TTC549 (cell line): ENCODE measurements at regions not wholly inside any gene's neighbourhood (a gene's known extent, or its start where the extent isn't known, plus 50 kb on each side); places are given as distances from the start of the nearest gene placed in this dataset.
"Not testable (repeated sequence)": the region's sequence is repeated elsewhere in the genome, so short reads cannot be mapped to it uniquely, and the experiment has no call there.

Experiments
- FAIRE-seq: peaks from 2 replicates; lab custom pipeline; 2012; peaks lifted over from hg19 to GRCh38; lab: Jason Lieb, UNC

DNA sequence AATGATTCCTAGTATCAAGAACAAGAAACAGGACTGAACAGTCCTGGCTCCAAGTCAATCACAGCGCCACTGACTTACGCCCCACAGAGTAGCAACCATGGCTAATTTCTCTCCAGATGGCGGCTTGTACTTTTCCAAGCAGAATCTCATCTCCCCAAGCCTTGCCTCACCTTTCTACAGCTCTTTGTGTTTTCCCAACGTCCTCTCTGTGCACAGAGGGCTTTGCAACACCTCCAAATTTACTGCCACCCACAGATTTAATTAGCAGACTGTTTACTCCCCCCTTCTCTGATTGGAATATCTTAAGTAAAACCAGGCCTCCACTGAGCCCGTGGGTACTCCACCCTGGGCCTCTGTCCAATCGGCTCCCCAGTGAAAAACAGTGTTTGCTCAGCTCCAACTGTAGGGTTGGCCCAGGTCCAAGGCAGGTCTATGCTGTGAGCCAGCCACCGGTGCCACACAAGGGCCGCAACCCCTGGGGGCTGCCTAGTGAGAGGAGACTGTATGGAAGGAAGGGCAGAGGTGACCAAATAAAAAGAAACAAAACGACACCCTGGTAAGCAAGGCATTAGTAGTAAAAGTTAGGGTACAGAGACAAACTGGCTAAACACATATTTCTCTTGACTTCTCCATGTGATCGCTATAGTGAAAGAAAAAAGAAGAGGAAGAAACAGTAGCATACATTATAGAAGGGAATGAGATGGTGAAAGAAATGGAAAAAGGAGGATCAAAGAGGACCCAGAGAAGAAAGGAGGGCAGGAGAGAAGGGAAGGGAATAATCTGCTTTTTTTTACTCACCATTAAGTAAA lies 128.4 kb upstream of the SOD1 start:
- FAIRE-seq: no peak

DNA sequence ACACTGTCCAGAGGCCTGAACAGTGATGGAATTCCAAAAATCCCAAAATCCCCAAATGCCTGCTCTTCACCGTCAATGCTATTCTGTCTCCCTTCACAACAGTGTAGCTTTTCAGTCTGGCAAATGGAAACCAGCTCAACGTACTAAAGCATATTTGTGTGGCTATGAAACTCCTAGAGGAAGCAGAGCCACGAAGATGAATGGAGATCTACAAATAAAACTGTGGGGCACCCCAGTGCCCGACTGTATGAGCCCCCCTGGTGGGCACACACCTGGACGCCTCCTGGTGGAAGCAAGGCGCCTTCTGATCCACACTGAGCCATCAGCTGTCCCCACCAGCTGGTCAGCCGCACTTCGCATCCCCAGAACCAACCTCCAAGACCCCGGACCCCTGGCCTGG lies 129.1 kb upstream of the SOD1 start:
- no peak for FAIRE-seq

DNA sequence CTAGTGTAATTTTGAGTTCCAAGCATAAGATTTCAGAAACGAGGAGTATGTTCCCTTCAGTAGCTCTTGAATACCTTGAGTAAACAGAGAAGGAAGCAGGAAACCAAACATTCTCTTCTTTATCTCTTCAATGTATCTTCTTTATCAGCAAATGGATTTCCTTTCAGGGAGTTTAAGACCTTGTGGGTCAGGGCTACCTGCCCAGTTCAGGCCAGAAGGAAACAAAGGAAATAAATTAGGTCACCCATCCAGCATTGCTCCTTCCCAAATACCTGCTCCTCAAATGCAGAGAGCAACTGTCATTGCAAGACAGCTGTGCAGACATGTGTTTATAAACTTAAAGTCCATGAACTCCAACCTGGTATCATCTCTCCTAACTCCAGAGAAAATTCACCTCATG lies 130.1 kb upstream of the SOD1 start:
- FAIRE-seq: no peak

DNA sequence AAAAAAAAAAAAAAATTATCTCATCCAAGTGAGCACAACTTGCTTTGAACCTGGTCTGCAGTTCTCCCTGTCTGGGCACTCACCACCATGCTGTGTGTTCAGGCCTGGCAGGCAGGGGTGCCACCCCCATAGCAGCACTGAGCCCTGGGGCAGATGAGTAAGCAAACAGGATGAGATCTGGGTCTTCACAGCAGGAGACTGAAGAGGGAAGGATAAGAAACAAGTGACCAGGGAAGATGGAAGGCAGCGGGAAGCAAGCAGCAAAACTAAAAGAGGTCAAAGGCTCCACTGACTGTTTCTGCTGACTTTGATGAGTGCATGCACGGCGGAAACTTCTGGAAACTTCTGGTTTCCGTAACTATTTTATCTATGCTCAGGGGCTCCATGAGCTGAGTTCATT lies 133.5 kb upstream of the SOD1 start:
- FAIRE-seq: no peak

DNA sequence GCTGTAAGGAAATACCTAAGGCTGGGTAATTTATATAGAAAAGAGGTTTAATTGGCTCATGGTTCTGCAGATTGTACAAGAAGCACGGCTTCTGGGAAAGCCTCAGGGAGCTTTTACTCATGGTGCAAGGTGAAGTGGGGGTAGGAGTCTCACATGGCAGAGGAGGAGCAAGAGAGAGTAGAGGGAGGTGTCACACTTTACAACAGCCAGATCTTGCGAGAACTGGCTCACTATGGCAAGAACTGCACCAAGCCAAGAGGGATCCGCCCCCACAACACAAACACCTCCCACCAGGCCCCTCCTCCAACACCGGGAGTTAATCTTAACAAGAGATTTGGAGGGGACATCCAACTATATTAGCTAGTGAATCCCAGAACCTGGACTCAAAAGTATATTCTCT lies 135.4 kb upstream of the SOD1 start:
- no peak for FAIRE-seq

DNA sequence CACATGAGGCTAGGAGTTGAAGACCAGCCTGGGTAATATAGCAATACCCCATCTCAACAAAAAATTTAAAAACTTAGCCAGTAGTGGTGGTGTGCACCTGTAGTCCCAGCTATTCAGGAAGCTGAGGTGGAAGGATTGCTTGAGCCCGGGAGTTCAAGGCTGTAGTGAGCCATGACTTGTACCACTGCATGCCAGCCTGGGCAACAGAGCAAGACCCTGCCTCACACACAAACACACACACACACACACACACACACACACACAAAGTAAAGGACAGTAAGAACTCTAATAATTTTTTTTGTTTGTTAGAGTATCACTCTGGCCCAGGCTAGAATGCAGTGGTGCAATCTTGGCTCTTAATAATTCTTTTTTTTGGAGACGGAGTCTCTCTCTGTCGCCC lies 138.0 kb upstream of the SOD1 start:
- no peak for FAIRE-seq

DNA sequence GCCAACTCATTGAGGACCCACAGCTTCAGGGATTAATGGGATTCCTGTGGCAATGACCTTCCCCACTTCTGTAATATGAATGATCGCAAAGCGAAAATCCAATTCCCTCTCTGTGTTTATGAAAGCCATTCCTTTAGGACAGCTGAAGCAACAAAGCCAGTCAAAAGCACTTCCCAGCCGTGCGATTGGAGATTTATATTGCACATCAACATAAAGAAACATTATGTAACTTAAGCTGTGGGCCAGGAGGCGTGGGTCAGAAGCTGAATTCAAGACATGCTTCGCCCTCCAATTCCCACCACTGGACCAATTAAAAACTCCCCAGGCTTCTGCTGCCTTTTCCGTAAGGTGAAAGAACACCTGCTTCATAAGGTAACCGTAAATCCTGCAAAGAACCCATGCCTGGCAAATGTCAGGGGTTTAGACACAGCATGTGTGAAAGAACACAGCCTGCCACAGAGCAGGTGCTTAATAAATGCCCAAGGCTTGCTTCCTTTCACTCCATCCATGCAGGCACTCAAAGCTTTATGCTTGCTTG lies 138.9 kb upstream of the SOD1 start:
- no peak for FAIRE-seq

DNA sequence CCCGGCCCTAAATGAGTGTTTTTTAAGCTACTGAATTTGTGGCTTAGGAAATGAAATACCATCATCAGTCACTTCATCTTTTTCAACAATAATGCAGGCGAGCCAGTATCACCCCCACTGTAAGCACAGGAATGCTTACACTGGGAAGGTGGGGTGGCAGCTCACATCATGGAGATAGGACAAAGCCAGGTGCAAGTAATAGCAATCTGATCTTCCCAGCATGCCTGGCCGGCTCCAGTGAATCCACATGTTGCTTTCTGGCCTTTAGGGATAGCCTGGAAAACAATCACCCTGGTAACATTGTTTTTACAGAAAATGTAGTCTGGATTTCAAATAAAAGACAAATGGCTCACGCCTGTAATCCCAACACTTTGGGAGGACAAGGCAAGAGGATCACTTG lies 140.9 kb upstream of the SOD1 start:
- FAIRE-seq: no peak

DNA sequence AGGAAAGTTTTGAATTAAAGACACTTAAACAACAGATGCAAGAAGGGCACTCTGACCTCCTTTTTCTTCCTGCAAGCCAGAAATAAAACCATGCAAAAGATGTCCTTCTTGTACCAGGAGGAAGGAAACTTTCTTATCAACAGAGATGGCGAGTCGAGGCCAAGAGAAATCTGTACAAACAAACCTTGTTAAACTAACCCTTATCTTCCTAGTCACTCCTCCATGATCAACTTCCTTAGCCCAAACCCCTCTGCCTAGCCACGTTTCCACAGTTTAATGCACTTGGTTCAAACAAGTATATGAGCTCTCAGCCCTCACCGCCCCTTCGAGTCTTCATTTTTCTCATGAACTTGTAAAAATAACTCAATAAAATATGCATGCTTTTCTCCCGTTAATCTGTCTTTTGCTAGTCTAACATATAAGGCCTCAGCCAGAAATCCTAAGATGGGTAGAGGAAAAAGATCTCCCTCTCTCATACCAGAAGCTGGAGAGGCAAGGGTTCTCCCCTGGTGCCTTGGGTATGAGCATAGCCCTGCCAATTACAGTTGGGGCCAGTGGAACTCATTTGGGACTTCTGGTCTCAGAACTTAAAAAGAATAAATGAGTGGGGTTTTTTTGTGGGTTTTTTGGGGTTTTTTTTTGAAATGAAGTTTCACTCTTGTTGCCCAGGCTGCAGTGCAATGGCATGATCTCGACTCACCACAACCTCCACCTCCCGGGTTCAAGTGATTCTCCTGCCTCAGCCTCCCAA lies 141.7 kb upstream of the SOD1 start:
- no peak for FAIRE-seq

DNA sequence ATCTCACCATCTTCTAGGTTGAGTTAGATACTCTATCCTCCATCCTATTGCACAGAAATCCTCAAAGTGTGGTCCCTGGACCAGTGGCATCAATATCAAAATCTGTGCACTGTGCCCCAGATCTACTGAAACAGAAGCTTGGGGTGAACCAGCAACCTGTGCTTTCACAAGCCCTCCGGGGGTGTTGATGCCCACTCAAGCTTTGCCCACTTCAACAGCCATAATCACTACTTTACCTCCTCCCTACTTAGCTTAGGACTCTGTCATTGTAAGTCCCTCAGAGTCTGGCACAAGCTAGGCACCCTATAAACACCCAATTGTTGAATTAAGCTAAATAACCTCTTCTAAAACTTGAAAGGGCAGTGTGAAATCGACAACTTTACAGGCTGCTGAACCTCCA lies 144.2 kb upstream of the SOD1 start:
- no peak for FAIRE-seq

DNA sequence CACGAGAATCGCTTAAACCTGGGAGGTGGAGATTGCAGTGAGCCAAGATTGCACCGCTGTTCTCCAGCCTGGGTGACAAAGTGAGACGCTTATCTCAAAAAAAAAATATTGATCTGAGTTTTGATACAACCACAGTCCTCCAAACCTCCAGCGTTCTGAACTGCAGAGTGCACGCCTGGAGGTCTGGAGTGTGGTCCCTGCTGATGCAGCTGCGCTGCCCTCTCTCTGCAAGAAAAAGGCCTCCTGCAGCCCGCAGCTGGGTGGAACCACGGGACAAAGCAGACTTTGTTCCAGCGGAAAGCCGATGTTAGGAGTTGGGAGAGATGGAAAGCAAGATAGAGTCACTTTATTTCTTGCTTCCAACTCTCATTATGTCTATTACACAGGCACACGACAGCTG lies 144.9 kb upstream of the SOD1 start:
- no peak for FAIRE-seq

DNA sequence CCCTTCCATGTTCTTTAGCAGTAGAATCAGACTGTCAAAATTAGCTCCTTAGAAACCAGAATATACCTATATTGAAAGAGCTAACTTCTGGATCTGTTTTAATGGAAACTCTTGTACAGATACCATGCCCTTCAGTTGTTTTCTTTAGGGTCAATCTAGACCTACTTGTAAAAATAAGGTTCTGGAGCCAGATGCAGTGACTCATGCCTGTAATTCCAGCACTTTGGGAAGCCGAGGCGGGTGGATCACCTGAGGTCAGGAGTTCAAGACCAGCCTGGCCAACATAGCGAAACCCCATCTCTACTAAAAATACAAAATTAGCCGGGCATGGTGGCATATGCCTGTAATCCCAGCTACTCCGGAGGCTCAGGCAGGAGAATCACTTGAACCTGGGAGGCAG lies 146.0 kb upstream of the SOD1 start:
- not testable (repeated sequence) for FAIRE-seq

DNA sequence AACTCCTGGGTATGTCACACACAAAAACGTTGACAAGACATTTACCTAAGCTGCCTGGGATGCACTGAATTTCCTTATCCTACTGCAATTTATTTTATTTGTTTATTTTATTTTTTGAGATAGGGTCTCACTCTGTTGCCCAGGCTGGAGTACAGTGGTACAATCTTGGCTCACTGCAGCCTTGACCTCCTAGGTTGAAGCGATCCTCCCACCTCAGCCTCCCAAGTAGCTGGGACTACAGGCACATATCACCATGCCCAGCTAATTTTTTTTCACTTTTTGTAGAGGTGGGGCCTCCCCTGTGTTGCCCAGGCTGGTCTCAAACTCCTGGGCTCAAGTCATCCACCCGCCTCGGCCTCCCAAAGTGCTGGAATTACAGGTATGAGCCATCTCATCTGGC lies 147.5 kb upstream of the SOD1 start:
- not testable (repeated sequence) for FAIRE-seq

DNA sequence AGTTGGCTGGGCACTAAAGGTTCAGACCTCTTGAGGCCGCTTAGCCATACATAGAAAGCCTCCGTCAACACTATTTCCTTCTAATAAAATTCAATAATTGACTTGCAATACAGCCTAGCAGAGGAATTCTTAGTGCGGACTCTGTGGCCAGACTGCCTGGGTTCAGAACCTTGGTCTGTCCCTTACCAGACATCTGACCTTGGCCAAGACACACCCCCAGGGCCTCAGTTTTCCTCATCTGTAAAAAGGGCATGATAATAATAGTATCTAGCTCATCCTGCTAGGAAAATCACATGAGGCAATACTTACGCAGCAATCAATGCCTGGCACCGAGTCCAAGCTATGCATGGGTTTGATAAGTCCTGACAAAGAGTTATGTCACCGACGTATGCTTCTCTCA lies 148.2 kb upstream of the SOD1 start:
- no peak for FAIRE-seq

DNA sequence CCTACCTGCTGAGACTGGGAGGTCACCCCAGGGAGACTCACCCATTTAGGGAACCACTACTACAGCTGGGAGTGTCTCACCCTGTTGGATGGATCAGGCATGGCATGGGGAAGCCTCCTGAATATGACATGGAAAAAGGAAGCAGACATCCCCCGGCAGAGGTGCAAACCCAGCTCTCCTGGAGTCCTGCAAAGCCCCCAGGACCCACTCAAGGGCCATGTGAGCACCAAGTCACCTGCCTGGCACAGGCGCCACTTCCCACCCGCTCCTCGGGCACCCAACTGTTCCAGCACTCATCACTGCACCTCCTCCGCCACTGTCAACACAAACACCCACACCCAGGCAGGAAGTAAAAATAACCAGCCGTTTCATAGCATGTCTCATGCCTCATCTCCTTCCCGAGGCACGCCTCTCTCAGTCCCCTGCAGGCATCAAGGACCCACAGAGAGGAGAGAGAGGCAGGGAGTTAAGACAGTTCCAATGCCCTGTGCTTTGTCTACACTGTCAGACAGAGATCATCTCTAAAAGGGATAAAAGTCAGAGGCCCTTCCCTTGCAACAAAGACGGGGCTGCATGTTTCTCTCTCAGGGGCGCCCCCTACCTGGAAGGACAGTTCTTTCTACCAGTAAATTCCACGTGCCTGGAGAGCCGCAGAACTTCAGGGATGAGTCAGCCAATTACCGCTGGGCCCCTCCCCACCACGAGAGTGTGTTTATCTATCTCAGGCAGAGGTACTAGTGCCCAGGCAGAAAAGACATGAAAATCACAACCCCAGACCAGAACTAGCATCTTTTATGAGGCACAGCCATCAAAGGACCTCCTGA lies 150.1 kb upstream of the SOD1 start:
- FAIRE-seq: no peak

DNA sequence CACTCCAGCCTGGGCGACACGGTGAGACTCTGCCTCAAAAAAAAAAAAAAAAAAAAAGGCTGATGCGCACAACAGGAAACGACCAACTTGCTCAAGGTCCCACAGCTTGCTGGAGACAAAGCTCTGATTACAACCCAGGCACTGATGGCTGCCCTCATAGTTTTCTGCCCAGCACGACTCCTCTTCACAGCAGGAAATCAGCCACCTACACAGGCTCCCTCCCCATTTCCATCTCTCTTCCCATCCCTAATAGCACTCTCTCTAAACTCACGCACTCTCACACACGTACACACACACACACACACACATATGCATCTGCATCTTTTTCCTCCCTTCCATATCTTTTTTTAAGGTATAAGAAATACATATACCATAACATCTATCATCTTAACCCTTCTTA lies 153.5 kb upstream of the SOD1 start:
- no peak for FAIRE-seq

DNA sequence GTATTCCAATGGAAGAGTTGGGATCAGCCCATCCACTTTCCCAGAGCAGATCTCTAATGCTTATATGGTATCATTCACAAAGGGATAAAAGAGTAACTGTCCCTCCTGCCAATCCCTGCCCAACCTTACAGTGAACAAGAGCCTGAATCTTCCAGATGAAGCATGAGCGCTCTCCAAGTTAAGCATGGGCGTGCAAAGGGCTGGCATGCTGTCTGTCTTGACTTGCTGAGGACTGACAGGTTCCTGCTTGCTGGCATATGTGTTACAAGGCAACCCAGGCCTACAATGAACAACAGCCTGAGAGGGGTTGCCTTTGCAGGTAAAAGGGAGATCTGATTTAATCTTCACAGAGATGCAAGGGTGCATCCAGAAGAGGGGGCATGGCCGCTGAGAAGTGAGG lies 155.6 kb upstream of the SOD1 start:
- FAIRE-seq: no peak

DNA sequence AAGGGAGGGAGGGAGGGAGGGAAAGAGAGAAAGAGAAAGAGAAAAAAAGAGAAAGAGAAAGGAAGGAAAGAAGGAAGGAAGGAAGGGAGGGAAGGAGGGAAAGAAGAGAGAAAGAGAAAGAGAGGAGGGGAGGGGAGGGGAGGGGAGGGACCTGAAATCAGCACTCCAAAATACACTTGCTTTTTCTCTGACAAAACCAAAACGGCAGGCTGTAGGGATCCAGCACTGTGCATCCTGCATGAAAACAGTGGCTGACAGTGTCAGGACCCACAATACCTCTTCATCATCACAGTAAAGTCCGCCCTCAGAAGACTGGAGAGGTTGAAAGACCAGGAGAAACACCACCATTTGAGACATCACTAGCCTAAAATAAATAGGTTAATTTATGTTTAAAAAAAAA lies 156.0 kb upstream of the SOD1 start:
- no peak for FAIRE-seq

DNA sequence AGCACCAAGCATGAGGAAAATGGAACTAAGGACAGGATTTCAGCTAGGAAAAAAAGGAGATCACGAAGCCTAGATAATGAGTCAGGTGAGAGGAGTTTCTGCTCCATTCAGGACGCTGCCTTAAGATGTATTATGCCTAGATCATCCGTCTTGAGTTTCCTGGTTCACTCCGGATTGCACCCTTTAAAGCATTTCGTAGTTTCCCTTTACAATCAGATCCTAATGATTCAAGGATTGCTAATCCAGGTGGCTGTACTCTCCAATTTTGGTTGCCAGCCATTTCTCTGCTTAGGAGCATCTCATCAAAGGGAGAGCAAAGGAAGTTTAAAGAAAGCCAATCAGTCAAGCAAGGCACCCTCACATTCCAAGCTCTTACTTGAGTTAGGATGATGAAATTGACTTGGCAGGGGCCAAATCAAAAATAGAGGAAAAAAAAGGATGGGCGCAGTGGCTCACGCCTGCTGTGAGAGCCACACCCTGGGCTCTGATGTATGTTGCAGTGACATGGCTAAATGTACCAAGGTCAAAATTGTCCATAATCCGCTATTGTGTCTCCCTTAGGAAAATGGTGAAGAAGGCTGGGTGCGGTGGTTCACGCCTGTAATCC lies 156.9 kb upstream of the SOD1 start:
- no peak for FAIRE-seq

DNA sequence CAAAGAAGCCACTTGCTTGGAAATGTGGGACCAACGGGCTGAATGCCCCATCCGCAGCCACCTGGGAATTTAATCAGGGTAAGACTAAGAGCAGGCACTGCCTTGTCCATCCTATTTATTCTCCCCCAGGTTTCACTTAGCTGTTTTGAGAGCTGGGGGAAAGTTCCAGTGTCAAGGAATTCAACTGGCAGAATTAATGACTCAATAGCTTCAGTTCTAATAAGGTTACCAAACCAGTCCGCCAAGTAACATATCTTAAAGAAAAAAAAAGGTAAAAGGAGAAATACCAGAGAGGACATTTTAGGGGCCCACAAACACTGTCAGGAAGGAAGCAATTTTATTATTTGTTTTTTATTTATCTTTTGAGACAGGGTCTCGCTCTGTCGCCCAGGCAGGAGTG lies 157.6 kb upstream of the SOD1 start:
- FAIRE-seq: no peak

DNA sequence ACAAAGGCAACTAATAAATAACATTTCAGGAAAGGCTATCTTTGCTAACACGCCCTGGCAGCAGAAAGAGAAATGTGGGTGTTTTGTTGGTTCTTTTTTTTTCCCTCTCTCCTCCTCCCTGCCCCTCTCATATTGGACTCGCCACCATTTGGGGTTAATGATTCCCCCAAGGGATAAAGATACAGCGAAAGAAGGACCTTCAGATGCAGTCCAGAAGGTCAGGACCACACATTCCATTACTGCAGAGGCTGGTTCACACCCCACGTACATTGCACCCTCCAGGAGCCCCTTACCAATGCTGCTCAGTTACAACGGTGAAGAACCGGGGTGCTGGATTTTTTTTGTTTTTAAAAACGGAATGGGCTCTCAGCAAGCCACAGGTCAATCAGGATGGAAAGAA lies 156.9 kb upstream of the TIAM1 start:
- FAIRE-seq: no peak

DNA sequence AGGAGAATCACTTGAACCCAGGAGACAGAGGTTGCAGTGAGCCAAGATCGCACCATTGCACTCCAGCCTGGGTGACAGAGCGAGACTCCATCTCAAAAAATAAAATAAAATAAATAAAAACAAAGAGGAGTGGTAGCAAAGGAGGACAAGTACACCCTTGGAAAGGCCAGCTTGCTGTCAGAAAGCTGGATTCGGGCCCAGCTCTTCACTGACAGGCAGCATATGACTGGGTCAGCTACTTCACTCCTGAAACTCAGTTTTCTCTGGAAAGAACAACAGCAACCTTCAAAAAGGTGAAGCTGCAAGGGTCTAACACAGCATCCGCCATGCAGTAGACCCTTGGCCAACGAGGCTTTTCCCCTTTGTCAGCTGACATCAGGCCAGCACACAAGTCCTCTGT lies 156.0 kb upstream of the TIAM1 start:
- FAIRE-seq: no peak
